Panc1 (cell line): ENCODE measurements at regions not wholly inside any gene's neighbourhood (a gene's known extent, or its start where the extent isn't known, plus 50 kb on each side); places are given as distances from the start of the nearest gene placed in this dataset.
"Not testable (repeated sequence)": the region's sequence is repeated elsewhere in the genome, so short reads cannot be mapped to it uniquely, and the experiment has no call there.

Source experiments
- ATAC-seq: fragments of 200-7000 bp; cut with Tn5 transposase; 2 replicates; pipeline ENCODE4 v1.9.1; 2020; ENCODE audit warnings: mild to moderate bottlenecking, moderate library complexity
- BruUV-seq: library from RNA; stranded (reverse); fragments of 400-500 nt; replicated peaks from 2 replicates; lab custom pipeline; 2021; lab: Mats Ljungman, UMichigan
- CTCF ChIA-PET: fragments of 300-600 bp; sonication (Branson Sonifier 250); formaldehyde crosslinking; loops from one replicate; lab custom pipeline; 2022; ENCODE audit warnings: antibody characterized with exemption; lab: Charles Lee
- POLR2A ChIA-PET: fragments of 300-600 bp; sonication (Branson Sonifier 250); formaldehyde crosslinking; loops from one replicate; lab custom pipeline; 2022; ENCODE audit warnings: antibody characterized with exemption; lab: Charles Lee
- DNase-seq: peaks from one replicate; pipeline ENCODE4 v3.0.0-alpha.2; 2010; ENCODE audit warnings: low read depth, low spot score
- H3K27ac ChIP-seq: 2 replicates; pipeline ENCODE4 v1.5.1; 2011; ENCODE audit warnings: mild to moderate bottlenecking, low read length, inconsistent platforms
- H3K27me3 ChIP-seq: fragments of 200-500 bp; sonication (Bioruptor generic); 2 replicates; pipeline ENCODE4 v1.6.0; 2014; ENCODE audit warnings: low read length, inconsistent platforms; ENCODE audit not compliant: control insufficient read depth, insufficient read depth
- H3K36me3 ChIP-seq: fragments of 200-500 bp; sonication (Bioruptor generic); 2 replicates; pipeline ENCODE4 v1.5.1; 2014; ENCODE audit warnings: inconsistent platforms, mild to moderate bottlenecking, low read length, moderate library complexity; ENCODE audit not compliant: control insufficient read depth, insufficient read depth
- H3K4me1 ChIP-seq: 2 replicates; pipeline ENCODE4 v1.5.1; 2011; ENCODE audit warnings: inconsistent platforms, mild to moderate bottlenecking, low read length, moderate library complexity; ENCODE audit not compliant: control insufficient read depth, insufficient read depth
- H3K4me3 ChIP-seq, 2 experiments: 2 replicates each; pipeline ENCODE4 v1.5.1; 2011 to 2012; ENCODE audit warnings: low read depth in 2 of 2, low read length in 2 of 2, mild to moderate bottlenecking in 2 of 2, inconsistent platforms in 1 of 2, moderate library complexity in 1 of 2
- H3K9me3 ChIP-seq: fragments of 200-500 bp; sonication (Bioruptor generic); 2 replicates; pipeline ENCODE4 v1.5.1; 2014; ENCODE audit warnings: low read depth, mild to moderate bottlenecking, inconsistent platforms, low read length, moderate library complexity; ENCODE audit not compliant: control insufficient read depth, insufficient read depth
- CTCF ChIP-seq: fragments of 450-650 bp; IDR thresholded peaks from 2 replicates; pipeline ENCODE4 v1.5.1; 2017; ENCODE audit warnings: mild to moderate bottlenecking
- POLR2AphosphoS5 ChIP-seq: IDR thresholded peaks from 2 replicates; pipeline ENCODE4 v1.6.1; 2012; ENCODE audit warnings: mild to moderate bottlenecking, low read depth, low read length, moderate library complexity
- REST ChIP-seq, 2 experiments: IDR thresholded peaks; 2 replicates each; pipeline ENCODE4 v1.6.1; 2011 to 2012; ENCODE audit warnings: low read depth in 2 of 2, control low read depth in 1 of 2, low read length in 1 of 2, mild to moderate bottlenecking in 1 of 2, moderate library complexity in 1 of 2; ENCODE audit not compliant: insufficient read depth in 1 of 2
- SIN3A ChIP-seq: IDR thresholded peaks from 2 replicates; pipeline ENCODE4 v1.6.1; 2012; ENCODE audit warnings: low read depth, mild to moderate bottlenecking, low read length, moderate library complexity, borderline replicate concordance; ENCODE audit not compliant: insufficient read depth
- TCF7L2 ChIP-seq: IDR thresholded peaks from 2 replicates; pipeline ENCODE4 v1.6.1; 2011; ENCODE audit warnings: mild to moderate bottlenecking, low read depth, low read length, inconsistent platforms
- in situ Hi-C: cut with HindIII; loops from 2 replicates; pipeline ENCODE4 v1.10.0; 2016; ENCODE audit warnings: low sequenced_read_pairs, low pct_unique_long_range_greater_than_20kb
- intact Hi-C: fragments of 100-400 bp; cut with micrococcal nuclease; formaldehyde crosslinking; loops from one replicate; pipeline ENCODE4 v1.10.0; 2022; ENCODE audit not compliant: unreplicated experiment

GRCh38 chr14:36418937-36419336 lies 98.5 kb upstream of the MBIP start:
- no peak for TF ChIP-seq REST (IDR thresholded peaks at IDR 0.05; ENCODE audit: insufficient read depth in 1 of 2, low read depth in 2 of 2, low read length in 1 of 2)
- Histone ChIP-seq H3K4me1 (no peaks in the 10 kb centered on the region), H3K27me3 (no peaks in the 10 kb centered on the region), H3K36me3 (no peaks in the 10 kb centered on the region), H3K9me3 (no peaks in the 10 kb centered on the region), H3K4me3 (no peak overlapping the region), H3K27ac (no peak overlapping the region)
- ATAC-seq: no peak
- in situ Hi-C loops: no loop called here
- no peak for DNase-seq
- CTCF ChIA-PET: no interaction called here
- POLR2A ChIA-PET: no interaction called here
- BruUV-seq: no TSS peak
- intact Hi-C loops: no loop called here

GRCh38 chr14:36411951-36412350 lies 91.5 kb upstream of the MBIP start:
- ATAC-seq, POLR2A ChIA-PET, H3K4me1 ChIP-seq, H3K4me3 ChIP-seq, H3K9me3 ChIP-seq, H3K36me3 ChIP-seq, H3K27ac ChIP-seq, DNase-seq, H3K27me3 ChIP-seq, CTCF ChIA-PET, intact Hi-C loops, BruUV-seq, in situ Hi-C loops: not testable (repeated sequence)

- in situ Hi-C loops: no loop called here
- ChIA-PET POLR2A (no interaction called here), CTCF (no interaction called here)
- intact Hi-C loops: no loop called here
- Histone ChIP-seq H3K27me3 (no peaks in the 10 kb centered on the region), H3K4me3 (no peak overlapping the region), H3K27ac (no peak overlapping the region), H3K9me3 (no peaks in the 10 kb centered on the region), H3K4me1 (no peaks in the 10 kb centered on the region), H3K36me3 (no peaks in the 10 kb centered on the region)
- no peak for TF ChIP-seq CTCF
- TF ChIP-seq TCF7L2: no peak
- TF ChIP-seq SIN3A: no peak
- no peak for TF ChIP-seq REST (IDR thresholded peaks at IDR 0.05; ENCODE audit: insufficient read depth in 1 of 2, low read depth in 2 of 2, low read length in 1 of 2)
- no peak for TF ChIP-seq POLR2AphosphoS5
- BruUV-seq: no TSS peak
- ATAC-seq: no peak
- no peak for DNase-seq
These were observed 88.0 kb upstream of the MBIP start for GRCh38 chr14:36408388-36408787.
